HUES48 (cell line): ENCODE measurements at regions not wholly inside any gene's neighbourhood (a gene's known extent, or its start where the extent isn't known, plus 50 kb on each side); places are given as distances from the start of the nearest gene placed in this dataset.

ENCODE experiments used
- H3K27ac ChIP-seq: one replicate; pipeline ENCODE4 v1.7.0; 2013; ENCODE audit warnings: low read depth, low read length, inconsistent platforms
- H3K27me3 ChIP-seq: 2 replicates; pipeline ENCODE4 v1.6.1; 2013; ENCODE audit warnings: mild to moderate bottlenecking, low read length; ENCODE audit not compliant: control insufficient read depth, insufficient read depth
- H3K36me3 ChIP-seq: 2 replicates; pipeline ENCODE4 v1.6.1; 2013; ENCODE audit warnings: low read length; ENCODE audit not compliant: control insufficient read depth, insufficient read depth
- H3K4me1 ChIP-seq: 2 replicates; pipeline ENCODE4 v1.6.1; 2013; ENCODE audit warnings: mild to moderate bottlenecking, low read length; ENCODE audit not compliant: control insufficient read depth, insufficient read depth
- H3K4me3 ChIP-seq: 2 replicates; pipeline ENCODE4 v1.5.1; 2013; ENCODE audit warnings: mild to moderate bottlenecking, low read depth, low read length
- H3K9ac ChIP-seq: 2 replicates; pipeline ENCODE4 v1.6.1; 2013; ENCODE audit warnings: mild to moderate bottlenecking, low read depth, low read length, moderate library complexity
- H3K9me3 ChIP-seq: 2 replicates; pipeline ENCODE4 v1.6.1; 2013; ENCODE audit warnings: low read length; ENCODE audit not compliant: control insufficient read depth, insufficient read depth

- H3K4me3 ChIP-seq: no peak overlapping the region
- H3K27me3 ChIP-seq: no peaks in the 10 kb centered on the region
- no peak overlapping the region for H3K27ac ChIP-seq
- H3K36me3 ChIP-seq: no peaks in the 10 kb centered on the region
- H3K4me1 ChIP-seq: no peaks in the 10 kb centered on the region
- no peaks in the 10 kb centered on the region for H3K9me3 ChIP-seq
- no peak overlapping the region for H3K9ac ChIP-seq
These were observed 73.5 kb upstream of the ARID1B start for GRCh38 chr6:156703719-156704118.

GRCh38 chr6:156701966-156702365 lies 75.2 kb upstream of the ARID1B start:
- Histone ChIP-seq H3K4me3 (no peak overlapping the region), H3K4me1 (no peaks in the 10 kb centered on the region), H3K9ac (no peak overlapping the region), H3K27ac (no peak overlapping the region), H3K9me3 (no peaks in the 10 kb centered on the region), H3K36me3 (no peaks in the 10 kb centered on the region), H3K27me3 (no peaks in the 10 kb centered on the region)

GRCh38 chr6:156700440-156701057 lies 76.6 kb upstream of the ARID1B start:
- Histone ChIP-seq H3K4me3 (no peak overlapping the region), H3K9me3 (no peaks in the 10 kb centered on the region), H3K27me3 (no peaks in the 10 kb centered on the region), H3K4me1 (no peaks in the 10 kb centered on the region), H3K9ac (no peak overlapping the region), H3K27ac (no peak overlapping the region), H3K36me3 (no peaks in the 10 kb centered on the region)

GRCh38 chr6:156699935-156700334 lies 77.2 kb upstream of the ARID1B start:
- Histone ChIP-seq H3K4me3 (no peak overlapping the region), H3K27ac (no peak overlapping the region), H3K27me3 (no peaks in the 10 kb centered on the region), H3K4me1 (no peaks in the 10 kb centered on the region), H3K36me3 (no peaks in the 10 kb centered on the region), H3K9ac (no peak overlapping the region), H3K9me3 (no peaks in the 10 kb centered on the region)

- H3K4me1 ChIP-seq: no peaks in the 10 kb centered on the region
- H3K36me3 ChIP-seq: no peaks in the 10 kb centered on the region
- no peaks in the 10 kb centered on the region for H3K27me3 ChIP-seq
- no peak overlapping the region for H3K27ac ChIP-seq
- H3K9me3 ChIP-seq: no peaks in the 10 kb centered on the region
- no peak overlapping the region for H3K4me3 ChIP-seq
- no peak overlapping the region for H3K9ac ChIP-seq
These were observed 78.2 kb upstream of the ARID1B start for GRCh38 chr6:156699017-156699421.

- Histone ChIP-seq H3K9me3 (no peaks in the 10 kb centered on the region), H3K36me3 (no peaks in the 10 kb centered on the region), H3K9ac (no peak overlapping the region), H3K4me1 (no peaks in the 10 kb centered on the region), H3K4me3 (no peak overlapping the region), H3K27ac (no peak overlapping the region), H3K27me3 (no peaks in the 10 kb centered on the region)
These were observed 78.8 kb upstream of the ARID1B start for GRCh38 chr6:156698239-156699016.

GRCh38 chr6:156697225-156697830 lies 79.8 kb upstream of the ARID1B start:
- H3K27ac ChIP-seq: no peak overlapping the region
- no peaks in the 10 kb centered on the region for H3K9me3 ChIP-seq
- no peaks in the 10 kb centered on the region for H3K36me3 ChIP-seq
- no peaks in the 10 kb centered on the region for H3K4me1 ChIP-seq
- no peak overlapping the region for H3K9ac ChIP-seq
- H3K27me3 ChIP-seq: no peaks in the 10 kb centered on the region
- no peak overlapping the region for H3K4me3 ChIP-seq

GRCh38 chr6:156695742-156696141 lies 81.4 kb upstream of the ARID1B start:
- H3K9me3 ChIP-seq: no peaks in the 10 kb centered on the region
- no peak overlapping the region for H3K9ac ChIP-seq
- no peaks in the 10 kb centered on the region for H3K4me1 ChIP-seq
- H3K27me3 ChIP-seq: no peaks in the 10 kb centered on the region
- no peak overlapping the region for H3K27ac ChIP-seq
- no peak overlapping the region for H3K4me3 ChIP-seq
- no peaks in the 10 kb centered on the region for H3K36me3 ChIP-seq

- Histone ChIP-seq H3K9me3 (no peaks in the 10 kb centered on the region), H3K9ac (no peak overlapping the region), H3K4me3 (no peak overlapping the region), H3K4me1 (no peaks in the 10 kb centered on the region), H3K27me3 (no peaks in the 10 kb centered on the region), H3K36me3 (no peaks in the 10 kb centered on the region), H3K27ac (no peak overlapping the region)
These were observed 82.5 kb upstream of the ARID1B start for GRCh38 chr6:156694679-156695078.

- H3K4me1 ChIP-seq: peaks cover 6% of the 10 kb centered on the region
These were observed 86.2 kb upstream of the ARID1B start for GRCh38 chr6:156691018-156691417.

GRCh38 chr6:156689656-156690055 lies 87.5 kb upstream of the ARID1B start:
- Histone ChIP-seq H3K27me3 (no peaks in the 10 kb centered on the region), H3K27ac (no peak overlapping the region), H3K36me3 (no peaks in the 10 kb centered on the region), H3K4me1 (peaks cover 13% of the 10 kb centered on the region), H3K4me3 (no peak overlapping the region), H3K9ac (no peak overlapping the region), H3K9me3 (no peaks in the 10 kb centered on the region)

More at GRCh38 chr6:156691018-156691417, 86.2 kb upstream of the ARID1B start:
- H3K9ac ChIP-seq: no peak overlapping the region
- no peaks in the 10 kb centered on the region for H3K36me3 ChIP-seq
- H3K4me3 ChIP-seq: no peak overlapping the region
- no peaks in the 10 kb centered on the region for H3K9me3 ChIP-seq
- no peak overlapping the region for H3K27ac ChIP-seq
- no peaks in the 10 kb centered on the region for H3K27me3 ChIP-seq
